Natural killer cell (primary cell): ENCODE measurements at regions not wholly inside any gene's neighbourhood (a gene's known extent, or its start where the extent isn't known, plus 50 kb on each side); places are given as distances from the start of the nearest gene placed in this dataset.

Experiments used
- ATAC-seq, 3 donors: fragments of 150-1000 bp in 2 of 3; fragments of 200-7000 bp in 1 of 3; cut with Tn5 transposase; 1 replicate in 1 of 3; 2 replicates in 2 of 3; pipeline ENCODE4 v1.10.0; 2021; ENCODE audit warnings: mild to moderate bottlenecking in 2 of 3, moderate library complexity in 2 of 3
- DNase-seq, 2 donors: peaks; one replicate each; pipeline versions ENCODE4 v3.0.0 to v3.0.0-alpha.2; 2013 to 2021; ENCODE audit warnings: mixed read lengths in 1 of 2
- H3K27ac ChIP-seq: one replicate; pipeline ENCODE4 v1.5.1; 2013; ENCODE audit warnings: mild to moderate bottlenecking, low read length
- H3K27me3 ChIP-seq: one replicate; pipeline ENCODE4 v1.6.1; 2013; ENCODE audit warnings: low read length; ENCODE audit not compliant: control insufficient read depth, insufficient read depth
- H3K36me3 ChIP-seq: one replicate; pipeline ENCODE4 v1.6.1; 2013; ENCODE audit warnings: low read length; ENCODE audit not compliant: control insufficient read depth, insufficient read depth
- H3K4me1 ChIP-seq: one replicate; pipeline ENCODE4 v1.6.1; 2013; ENCODE audit warnings: low read length; ENCODE audit not compliant: control insufficient read depth, insufficient read depth
- H3K4me3 ChIP-seq: one replicate; pipeline ENCODE4 v1.5.1; 2013; ENCODE audit warnings: low read length
- H3K9me3 ChIP-seq: one replicate; pipeline ENCODE4 v1.6.1; 2013; ENCODE audit warnings: low read length; ENCODE audit not compliant: control insufficient read depth, insufficient read depth
- H3K27ac Mint-ChIP-seq, 2 donors: one replicate each; pipeline ENCODE4 v1.8.0; 2022; ENCODE audit warnings: mild to moderate bottlenecking in 2 of 2, mixed read lengths in 2 of 2, moderate library complexity in 1 of 2
- H3K27me3 Mint-ChIP-seq, 2 donors: one replicate each; pipeline ENCODE4 v1.8.0; 2022; ENCODE audit warnings: low read depth in 2 of 2, mixed read lengths in 2 of 2
- H3K36me3 Mint-ChIP-seq: one replicate; pipeline ENCODE4 v1.8.0; 2022; ENCODE audit warnings: mixed read lengths
- H3K4me1 Mint-ChIP-seq, 2 donors: one replicate each; pipeline ENCODE4 v1.8.0; 2022; ENCODE audit warnings: mixed read lengths in 2 of 2
- H3K4me3 Mint-ChIP-seq: one replicate; pipeline ENCODE4 v1.8.0; 2022; ENCODE audit warnings: mild to moderate bottlenecking, moderate library complexity, mixed read lengths
- H3K9me3 Mint-ChIP-seq, 2 donors: one replicate each; pipeline ENCODE4 v1.8.0; 2022; ENCODE audit warnings: mixed read lengths in 2 of 2
- CTCF ChIP-seq: fragments of 200-600 bp; IDR thresholded peaks from one replicate; pipeline ENCODE4 v1.8.0; 2022; ENCODE audit warnings: antibody characterized with exemption
- WGBS: methylation state at CpG from one replicate; pipeline ENCODE4 v1.1.7; 2013; ENCODE audit warnings: missing lambda C conversion rate; ENCODE audit not compliant: insufficient coverage; 5-methylcytosine and 5-hydroxymethylcytosine counted together
- intact Hi-C: fragments of 100-400 bp; cut with micrococcal nuclease; formaldehyde crosslinking; loops from one replicate; pipeline ENCODE4 v1.14.2; 2022

GRCh38 chr3:24832891-24833290 is 338.2 kb upstream of the THRB start:
- no peaks in the 10 kb centered on the region for H3K36me3 Mint-ChIP-seq
- Histone ChIP-seq H3K36me3 (no peaks in the 10 kb centered on the region), H3K9me3 (no peaks in the 10 kb centered on the region), H3K27me3 (peaks cover 10% of the 10 kb centered on the region), H3K4me1 (peaks cover 13% of the 10 kb centered on the region), H3K27ac (no peak overlapping the region), H3K4me3 (no peak overlapping the region)
- H3K27ac Mint-ChIP-seq: no peak overlapping the region
- ATAC-seq (no peak), DNase-seq (no peak)
- WGBS: 75% methylated on average over 5 of the region's 5 CpGs
- peaks cover 34 to 44% of the 10 kb centered on the region in 2 donors for H3K27me3 Mint-ChIP-seq
- no peak overlapping the region for H3K4me3 Mint-ChIP-seq
- intact Hi-C loops: no loop called here
- H3K4me1 Mint-ChIP-seq: peaks cover 5 to 10% of the 10 kb centered on the region in 2 donors
- TF ChIP-seq CTCF: no peak
- peaks cover 2 to 4% of the 10 kb centered on the region in 2 donors for H3K9me3 Mint-ChIP-seq

- ATAC-seq: no peak
- H3K4me1 ChIP-seq: peaks cover 11% of the 10 kb centered on the region
- no peak overlapping the region for H3K27ac ChIP-seq
- no peak overlapping the region for H3K27ac Mint-ChIP-seq
- DNase-seq: no peak
- H3K4me3 ChIP-seq: no peak overlapping the region
- intact Hi-C loops: no loop called here
- peaks cover 24 to 40% of the 10 kb centered on the region in 2 donors for H3K27me3 Mint-ChIP-seq
- peaks cover 10% of the 10 kb centered on the region for H3K27me3 ChIP-seq
- no peak for TF ChIP-seq CTCF
- H3K4me1 Mint-ChIP-seq: peaks cover 5 to 10% of the 10 kb centered on the region in 2 donors
- H3K9me3 Mint-ChIP-seq: peaks cover 2 to 4% of the 10 kb centered on the region in 2 donors
- H3K9me3 ChIP-seq: no peaks in the 10 kb centered on the region
- no peaks in the 10 kb centered on the region for H3K36me3 ChIP-seq
- no peaks in the 10 kb centered on the region for H3K36me3 Mint-ChIP-seq
- H3K4me3 Mint-ChIP-seq: no peak overlapping the region
- WGBS: 83% methylated on average over 4 of the region's 4 CpGs
These were observed 339.8 kb upstream of the THRB start for GRCh38 chr3:24834442-24834841.

GRCh38 chr3:24835510-24835909 is 340.9 kb upstream of the THRB start:
- intact Hi-C loops: no loop called here
- peaks cover 0 to under 1% of the 10 kb centered on the region in 2 donors for H3K4me1 Mint-ChIP-seq
- ATAC-seq (no peak), DNase-seq (no peak)
- peaks cover 2 to 4% of the 10 kb centered on the region in 2 donors for H3K9me3 Mint-ChIP-seq
- Histone ChIP-seq H3K9me3 (no peaks in the 10 kb centered on the region), H3K36me3 (no peaks in the 10 kb centered on the region), H3K4me3 (no peak overlapping the region), H3K27me3 (peaks cover 2% of the 10 kb centered on the region), H3K27ac (no peak overlapping the region), H3K4me1 (peaks cover under 1% of the 10 kb centered on the region)
- H3K27me3 Mint-ChIP-seq: peaks cover 14 to 31% of the 10 kb centered on the region in 2 donors
- no peak overlapping the region for H3K27ac Mint-ChIP-seq
- WGBS: 79% methylated on average over 2 of the region's 4 CpGs
- TF ChIP-seq CTCF: no peak
- no peak overlapping the region for H3K4me3 Mint-ChIP-seq
- no peaks in the 10 kb centered on the region for H3K36me3 Mint-ChIP-seq

GRCh38 chr3:24837601-24838000 is 343.0 kb upstream of the THRB start:
- H3K27ac Mint-ChIP-seq: no peak overlapping the region
- peaks cover 12 to 16% of the 10 kb centered on the region in 2 donors for H3K27me3 Mint-ChIP-seq
- peaks cover 2 to 4% of the 10 kb centered on the region in 2 donors for H3K9me3 Mint-ChIP-seq
- DNase-seq: no peak
- H3K36me3 Mint-ChIP-seq: no peaks in the 10 kb centered on the region
- WGBS: 75% methylated on average over 3 of the region's 3 CpGs
- ATAC-seq: no peak
- no peaks in the 10 kb centered on the region for H3K4me1 Mint-ChIP-seq
- no peaks in the 10 kb centered on the region for H3K27me3 ChIP-seq
- H3K9me3 ChIP-seq: no peaks in the 10 kb centered on the region
- H3K36me3 ChIP-seq: no peaks in the 10 kb centered on the region
- H3K4me1 ChIP-seq: no peaks in the 10 kb centered on the region
- intact Hi-C loops: no loop called here
- no peak overlapping the region for H3K4me3 ChIP-seq
- H3K4me3 Mint-ChIP-seq: no peak overlapping the region
- H3K27ac ChIP-seq: no peak overlapping the region
- no peak for TF ChIP-seq CTCF
